Muscle layer of duodenum (tissue), 2 donors: ENCODE measurements at regions not wholly inside any gene's neighbourhood (a gene's known extent, or its start where the extent isn't known, plus 50 kb on each side); places are given as distances from the start of the nearest gene placed in this dataset.

Experiments
- H3K27ac ChIP-seq: one replicate; pipeline ENCODE4 v1.7.0; 2013; ENCODE audit warnings: mild to moderate bottlenecking, low read length
- H3K27me3 ChIP-seq: one replicate; pipeline ENCODE4 v1.7.0; 2013; ENCODE audit warnings: low read depth, mild to moderate bottlenecking, control low read depth, low read length
- H3K36me3 ChIP-seq, 2 donors: one replicate each; pipeline ENCODE4 v1.7.0; 2013; ENCODE audit warnings: low read length in 2 of 2, control low read depth in 1 of 2, mild to moderate bottlenecking in 1 of 2; ENCODE audit not compliant: insufficient read depth in 2 of 2, control insufficient read depth in 1 of 2
- H3K4me1 ChIP-seq, 2 donors: one replicate each; pipeline ENCODE4 v1.7.0; 2013; ENCODE audit warnings: low read length in 2 of 2, mild to moderate bottlenecking in 2 of 2, control low read depth in 1 of 2, moderate library complexity in 1 of 2; ENCODE audit not compliant: insufficient read depth in 2 of 2, control insufficient read depth in 1 of 2
- H3K4me3 ChIP-seq, 2 donors: one replicate each; pipeline ENCODE4 v1.7.0; 2013; ENCODE audit warnings: low read length in 2 of 2, low read depth in 1 of 2, mild to moderate bottlenecking in 1 of 2
- H3K9me3 ChIP-seq, 2 donors: one replicate each; pipeline ENCODE4 v1.7.0; 2013; ENCODE audit warnings: low read length in 2 of 2, control low read depth in 1 of 2, mild to moderate bottlenecking in 1 of 2; ENCODE audit not compliant: control insufficient read depth in 1 of 2
- donor health status: healthy.

DNA sequence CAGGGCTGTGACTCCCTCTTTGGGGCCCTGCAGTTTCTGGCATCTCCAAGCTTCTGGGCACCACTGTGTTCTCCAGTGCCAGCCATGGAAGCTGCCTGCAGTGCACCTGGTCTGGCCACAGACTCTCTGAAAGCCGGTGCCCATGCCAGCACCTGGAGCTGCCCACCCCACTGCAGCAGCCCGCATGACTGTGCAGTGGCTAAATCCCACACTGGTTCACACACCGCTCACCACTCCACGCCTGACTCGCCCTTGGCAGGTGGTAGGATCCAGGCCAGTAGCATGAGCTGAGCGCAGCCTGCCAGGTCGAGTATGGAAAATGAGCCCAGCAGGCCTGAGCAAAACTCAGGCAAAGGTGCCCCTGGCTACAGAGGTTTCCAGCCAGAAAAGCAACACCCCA lies 72.8 kb upstream of the INTU start:
- Histone ChIP-seq H3K27me3 (no peaks in the 10 kb centered on the region), H3K9me3 (no peaks in the 10 kb centered on the region), H3K27ac (no peak overlapping the region), H3K36me3 (no peaks in the 10 kb centered on the region), H3K4me3 (no peak overlapping the region), H3K4me1 (no peaks in the 10 kb centered on the region)

DNA sequence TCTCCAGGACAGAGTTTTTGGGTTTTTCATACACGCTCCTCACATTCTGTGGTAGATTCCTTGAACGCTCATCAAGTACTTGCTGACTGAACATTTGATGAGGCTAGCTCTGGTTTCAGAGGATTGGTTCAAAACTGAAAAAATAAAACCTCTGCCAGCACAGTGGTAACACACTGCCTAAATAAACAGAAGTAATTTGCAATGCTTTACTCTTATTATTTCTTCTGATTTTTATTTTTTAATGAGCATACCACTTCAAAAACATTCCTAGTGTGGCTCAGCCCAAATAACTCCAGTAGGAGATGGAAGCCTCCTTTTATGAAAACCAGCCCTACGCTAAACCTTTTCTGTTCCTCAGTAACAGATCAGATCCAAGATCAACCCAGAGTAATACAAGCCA lies 72.0 kb upstream of the INTU start:
- Histone ChIP-seq H3K36me3 (no peaks in the 10 kb centered on the region), H3K4me1 (no peaks in the 10 kb centered on the region)

GRCh38 chr4:127574643-127575042 lies 58.1 kb upstream of the INTU start:
- H3K4me3 ChIP-seq, result no peak overlapping the region
- H3K27ac ChIP-seq, result no peak overlapping the region
- H3K27me3 ChIP-seq, result no peaks in the 10 kb centered on the region
- H3K36me3 ChIP-seq, result no peaks in the 10 kb centered on the region
- H3K9me3 ChIP-seq, result no peaks in the 10 kb centered on the region
- H3K4me1 ChIP-seq, result no peaks in the 10 kb centered on the region

More for the DNA sequence above, 72.0 kb upstream of the INTU start:
- Histone ChIP-seq H3K27me3 (no peaks in the 10 kb centered on the region), H3K9me3 (no peaks in the 10 kb centered on the region), H3K27ac (no peak overlapping the region), H3K4me3 (no peak overlapping the region)

DNA sequence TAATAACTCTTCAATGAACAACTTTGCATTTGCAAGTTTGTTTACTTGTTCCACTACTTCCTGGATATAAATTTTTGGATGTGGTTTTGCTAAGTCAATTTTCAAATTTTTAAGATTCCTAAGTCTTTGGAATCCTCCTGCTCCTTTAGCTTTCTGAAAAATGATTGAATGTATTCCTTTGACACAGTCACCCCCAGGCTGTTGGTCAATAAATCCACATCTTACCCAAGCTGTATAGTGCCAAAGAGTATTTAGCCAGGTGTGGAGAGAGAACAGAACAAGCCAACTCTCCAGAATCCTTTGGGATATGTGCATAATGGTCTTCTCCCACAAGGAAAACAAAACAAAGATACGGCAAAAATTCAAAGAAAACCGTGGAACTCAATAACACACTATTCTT lies 56.9 kb upstream of the INTU start:
- Histone ChIP-seq H3K4me3 (no peak overlapping the region), H3K4me1 (no peaks in the 10 kb centered on the region), H3K27ac (no peak overlapping the region), H3K27me3 (no peaks in the 10 kb centered on the region), H3K36me3 (no peaks in the 10 kb centered on the region), H3K9me3 (no peaks in the 10 kb centered on the region)

GRCh38 chr4:127578491-127578890 lies 54.3 kb upstream of the INTU start:
- Histone ChIP-seq H3K27ac (no peak overlapping the region), H3K9me3 (no peaks in the 10 kb centered on the region), H3K4me1 (no peaks in the 10 kb centered on the region), H3K4me3 (no peak overlapping the region), H3K27me3 (no peaks in the 10 kb centered on the region), H3K36me3 (no peaks in the 10 kb centered on the region)

DNA sequence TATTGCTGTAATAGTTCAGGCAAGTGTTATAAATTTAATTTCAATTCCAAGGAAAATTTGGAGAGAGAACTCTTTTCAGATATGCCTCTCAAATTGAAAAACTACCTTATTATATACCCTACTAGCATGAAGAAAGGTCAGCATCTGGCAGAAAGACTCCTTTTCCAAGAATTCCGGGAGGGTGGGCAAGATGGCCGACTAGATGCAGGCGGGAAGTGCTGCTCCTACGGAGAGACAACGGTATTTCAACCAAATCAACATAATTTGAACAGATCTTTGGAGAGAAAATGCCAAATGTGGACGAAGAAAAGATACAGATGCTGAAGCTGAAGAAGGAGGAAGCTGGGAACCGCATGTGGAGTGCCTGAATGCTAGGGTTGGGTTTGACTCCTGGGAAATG lies 53.8 kb upstream of the INTU start:
- no peaks in the 10 kb centered on the region for H3K27me3 ChIP-seq
- H3K36me3 ChIP-seq, result no peaks in the 10 kb centered on the region
- no peak overlapping the region for H3K27ac ChIP-seq
- H3K9me3 ChIP-seq, result no peaks in the 10 kb centered on the region
- no peaks in the 10 kb centered on the region for H3K4me1 ChIP-seq
- H3K4me3 ChIP-seq, result no peak overlapping the region

DNA sequence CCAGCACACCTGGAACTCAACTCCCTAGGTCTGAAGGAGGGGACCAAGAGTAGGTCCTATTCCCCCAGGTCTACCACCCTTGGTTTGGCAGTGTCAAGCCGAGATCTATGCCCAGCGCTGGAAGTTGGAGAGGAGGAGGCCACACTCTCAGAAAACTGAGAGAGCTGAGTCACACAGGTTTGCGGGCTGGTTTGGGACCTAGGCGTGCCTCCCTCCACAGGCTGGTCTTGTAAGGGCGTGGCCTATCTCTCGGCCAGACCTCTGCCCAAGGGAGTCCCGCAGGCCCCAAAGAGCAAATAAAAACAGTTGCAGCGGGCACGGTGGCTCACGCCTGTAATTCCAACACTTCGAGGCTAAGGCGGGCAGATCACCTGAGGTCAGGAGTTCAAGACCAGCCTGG lies 52.9 kb upstream of the INTU start:
- H3K27me3 ChIP-seq, result no peaks in the 10 kb centered on the region
- H3K27ac ChIP-seq, result no peak overlapping the region

GRCh38 chr4:127580300-127580699 lies 52.5 kb upstream of the INTU start:
- no peak overlapping the region for H3K4me3 ChIP-seq
- H3K4me1 ChIP-seq, result no peaks in the 10 kb centered on the region
- no peak overlapping the region for H3K27ac ChIP-seq
- no peaks in the 10 kb centered on the region for H3K36me3 ChIP-seq
- H3K9me3 ChIP-seq, result no peaks in the 10 kb centered on the region
- H3K27me3 ChIP-seq, result no peaks in the 10 kb centered on the region

More for the DNA sequence above, 52.9 kb upstream of the INTU start:
- no peak overlapping the region for H3K4me3 ChIP-seq
- H3K4me1 ChIP-seq, result no peaks in the 10 kb centered on the region
- no peaks in the 10 kb centered on the region for H3K36me3 ChIP-seq
- no peaks in the 10 kb centered on the region for H3K9me3 ChIP-seq

DNA sequence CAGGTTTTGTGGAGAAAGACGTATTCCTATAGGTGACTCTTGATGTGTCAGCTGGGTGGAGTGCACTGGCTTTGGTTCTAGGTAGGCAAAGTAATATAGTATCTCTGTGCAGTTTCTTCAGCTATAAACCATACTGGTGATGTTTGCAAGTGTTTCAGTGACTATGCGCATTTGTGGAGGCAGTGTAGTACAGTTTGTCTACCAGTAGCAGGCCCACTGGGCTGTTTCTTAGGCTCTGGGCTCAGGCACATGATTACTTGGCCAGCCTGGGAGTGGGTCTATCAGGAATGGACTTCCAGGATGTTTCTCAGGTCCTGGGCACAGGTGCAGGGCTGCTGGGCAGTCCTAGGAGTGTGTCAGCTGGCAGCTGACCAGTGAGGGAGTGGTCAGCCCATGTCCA lies 51.9 kb upstream of the INTU start:
- no peaks in the 10 kb centered on the region for H3K9me3 ChIP-seq
- H3K27ac ChIP-seq, result no peak overlapping the region
- no peaks in the 10 kb centered on the region for H3K4me1 ChIP-seq
- H3K4me3 ChIP-seq, result no peak overlapping the region
- no peaks in the 10 kb centered on the region for H3K36me3 ChIP-seq
- no peaks in the 10 kb centered on the region for H3K27me3 ChIP-seq
